ENCODE measurements at regions not wholly inside any gene's neighbourhood (a gene's known extent, or its start where the extent isn't known, plus 50 kb on each side); places are given as distances from the start of the nearest gene placed in this dataset.
A peak's percentile ranks its signal among the peaks of the same experiment; 100 is the strongest.

GRCh38 chr2:57720728-57721627 is 325.6 kb upstream of the VRK2 start:
- peak; percentile 42 for DNase-seq (ENCODE audit: low spot score)

- DNase-seq (ENCODE audit: low spot score), result no peak
These were observed 321.2 kb upstream of the VRK2 start for GRCh38 chr2:57725337-57725947.

- no peak for DNase-seq (ENCODE audit: low spot score)
These were observed 320.3 kb upstream of the VRK2 start for GRCh38 chr2:57726294-57726693.

GRCh38 chr2:57728691-57729090 is 317.9 kb upstream of the VRK2 start:
- DNase-seq (ENCODE audit: low spot score), result no peak

GRCh38 chr2:57733956-57734355 is 312.6 kb upstream of the VRK2 start:
- no peak for DNase-seq (ENCODE audit: low spot score)

- DNase-seq (ENCODE audit: low spot score), result no peak
These were observed 305.7 kb upstream of the VRK2 start for GRCh38 chr2:57740891-57741290.

GRCh38 chr2:57753636-57754035 is 293.0 kb upstream of the VRK2 start:
- no peak for DNase-seq (ENCODE audit: low spot score)

- DNase-seq (ENCODE audit: low spot score), result no peak
These were observed 287.9 kb upstream of the VRK2 start for GRCh38 chr2:57758686-57759085.

- no peak for DNase-seq (ENCODE audit: low spot score)
These were observed 287.5 kb upstream of the VRK2 start for GRCh38 chr2:57759131-57759530.

- DNase-seq (ENCODE audit: low spot score), result peak; percentile 74
These were observed 286.7 kb upstream of the VRK2 start for GRCh38 chr2:57759822-57760300.

GRCh38 chr2:57760381-57760801 is 286.2 kb upstream of the VRK2 start:
- peak; percentile 11 for DNase-seq (ENCODE audit: low spot score)

GRCh38 chr2:57776916-57777315 is 269.7 kb upstream of the VRK2 start:
- DNase-seq (ENCODE audit: low spot score), result no peak

GRCh38 chr2:57782587-57782986 is 264.0 kb upstream of the VRK2 start:
- DNase-seq (ENCODE audit: low spot score), result no peak

GRCh38 chr2:57793310-57793709 is 253.3 kb upstream of the VRK2 start:
- DNase-seq (ENCODE audit: low spot score), result no peak

- DNase-seq (ENCODE audit: low spot score), result no peak
These were observed 250.1 kb upstream of the VRK2 start for GRCh38 chr2:57796527-57796926.

- no peak for DNase-seq (ENCODE audit: low spot score)
These were observed 248.3 kb upstream of the VRK2 start for GRCh38 chr2:57798346-57798745.

GRCh38 chr2:57802243-57802642 is 244.4 kb upstream of the VRK2 start:
- no peak for DNase-seq (ENCODE audit: low spot score)

- no peak for DNase-seq (ENCODE audit: low spot score)
These were observed 241.6 kb upstream of the VRK2 start for GRCh38 chr2:57804971-57805370.

GRCh38 chr2:57806449-57806968 is 240.1 kb upstream of the VRK2 start:
- no peak for DNase-seq (ENCODE audit: low spot score)

GRCh38 chr2:57809230-57809629 is 237.4 kb upstream of the VRK2 start:
- DNase-seq (ENCODE audit: low spot score), result no peak

GRCh38 chr2:57821088-57821487 is 225.5 kb upstream of the VRK2 start:
- DNase-seq (ENCODE audit: low spot score), result no peak

- no peak for DNase-seq (ENCODE audit: low spot score)
These were observed 218.4 kb upstream of the VRK2 start for GRCh38 chr2:57828221-57828620.

GRCh38 chr2:57834666-57835065 is 211.9 kb upstream of the VRK2 start:
- DNase-seq (ENCODE audit: low spot score), result no peak
